CD4-positive, CD25-positive, alpha-beta regulatory T cell (primary cell): ENCODE measurements at regions not wholly inside any gene's neighbourhood (a gene's known extent, or its start where the extent isn't known, plus 50 kb on each side); places are given as distances from the start of the nearest gene placed in this dataset.

Experiments
- ATAC-seq, 2 donors: fragments of 150-1000 bp; cut with Tn5 transposase; one replicate each; pipeline ENCODE4 v1.10.0; 2021; ENCODE audit warnings: low read depth in 2 of 2, moderate number of reproducible peaks in 2 of 2, moderate library complexity in 1 of 2
- DNase-seq, 3 donors: peaks; one replicate each; pipeline versions ENCODE4 v3.0.0 to v3.0.0-alpha.2; 2012 to 2022; ENCODE audit warnings: mixed read lengths in 1 of 3
- H3K27ac ChIP-seq: one replicate; pipeline ENCODE4 v1.7.0; 2013; ENCODE audit warnings: mild to moderate bottlenecking, low read length; ENCODE audit not compliant: insufficient read depth, poor library complexity, severe bottlenecking
- H3K27me3 ChIP-seq: one replicate; pipeline ENCODE4 v1.7.0; 2013; ENCODE audit warnings: low read length; ENCODE audit not compliant: control insufficient read depth, insufficient read depth
- H3K36me3 ChIP-seq: one replicate; pipeline ENCODE4 v1.7.0; 2013; ENCODE audit warnings: mild to moderate bottlenecking, low read length, moderate library complexity; ENCODE audit not compliant: control insufficient read depth, insufficient read depth
- H3K4me1 ChIP-seq: 2 replicates; pipeline ENCODE4 v1.7.0; 2013; ENCODE audit warnings: mild to moderate bottlenecking, low read length; ENCODE audit not compliant: insufficient read depth, control insufficient read depth, poor library complexity, severe bottlenecking
- H3K4me3 ChIP-seq: one replicate; pipeline ENCODE4 v1.7.0; 2013; ENCODE audit warnings: low read depth, mild to moderate bottlenecking, low read length, moderate library complexity
- H3K9me3 ChIP-seq, 2 experiments: 1 replicate in 1 of 2; 2 replicates in 1 of 2; pipeline ENCODE4 v1.7.0; 2013; ENCODE audit warnings: low read length in 2 of 2, mild to moderate bottlenecking in 1 of 2, moderate library complexity in 1 of 2; ENCODE audit not compliant: control insufficient read depth in 2 of 2
- H3K27ac Mint-ChIP-seq, 3 donors: one replicate each; pipeline ENCODE4 v1.8.0; 2020 to 2022; ENCODE audit warnings: mild to moderate bottlenecking in 3 of 3, mixed read lengths in 3 of 3, moderate library complexity in 2 of 3
- H3K27me3 Mint-ChIP-seq: one replicate; pipeline ENCODE4 v1.8.0; 2022; ENCODE audit warnings: mild to moderate bottlenecking, mixed read lengths
- H3K36me3 Mint-ChIP-seq: one replicate; pipeline ENCODE4 v1.8.0; 2020; ENCODE audit warnings: mixed read lengths
- H3K4me1 Mint-ChIP-seq, 4 donors: one replicate each; pipeline ENCODE4 v1.8.0; 2020 to 2022; ENCODE audit warnings: mixed read lengths in 4 of 4, mild to moderate bottlenecking in 1 of 4
- H3K4me3 Mint-ChIP-seq, 4 donors: one replicate each; pipeline ENCODE4 v1.8.0; 2020 to 2022; ENCODE audit warnings: mild to moderate bottlenecking in 4 of 4, mixed read lengths in 4 of 4, moderate library complexity in 3 of 4
- H3K9me3 Mint-ChIP-seq, 7 donors: one replicate each; pipeline ENCODE4 v1.8.0; 2020 to 2022; ENCODE audit warnings: mixed read lengths in 7 of 7, mild to moderate bottlenecking in 3 of 7, moderate library complexity in 2 of 7

DNA sequence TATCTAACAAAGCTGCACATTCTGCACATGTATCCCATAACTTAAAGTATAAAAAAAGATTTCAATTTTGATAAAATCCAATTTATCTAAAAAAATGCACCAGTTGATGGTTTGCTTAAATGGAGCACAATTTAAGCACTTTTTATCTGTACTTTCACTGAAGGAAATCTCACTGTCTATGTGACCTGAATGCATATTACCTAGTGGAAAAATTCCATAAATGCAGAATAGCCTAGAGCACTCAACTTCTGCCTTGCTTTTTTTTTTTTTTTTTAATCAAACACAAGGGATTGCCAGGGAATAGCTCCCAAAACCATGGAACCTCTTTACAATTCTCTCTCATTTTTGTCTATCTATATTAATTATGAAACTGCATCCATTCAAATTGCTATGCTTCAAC is 80.4 kb downstream of the RFPL4B start:
- no peak for DNase-seq
- Histone ChIP-seq H3K27ac (no peak overlapping the region), H3K4me1 (no peaks in the 10 kb centered on the region), H3K9me3 (no peaks in the 10 kb centered on the region), H3K4me3 (no peak overlapping the region), H3K36me3 (no peaks in the 10 kb centered on the region), H3K27me3 (no peaks in the 10 kb centered on the region)
- no peaks in the 10 kb centered on the region for H3K36me3 Mint-ChIP-seq
- no peaks in the 10 kb centered on the region for H3K27me3 Mint-ChIP-seq
- ATAC-seq, result no peak
- no peak overlapping the region for H3K27ac Mint-ChIP-seq
- H3K4me3 Mint-ChIP-seq, result no peak overlapping the region
- no peaks in the 10 kb centered on the region for H3K4me1 Mint-ChIP-seq
- peaks cover 0 to 7% (median 5%) of the 10 kb centered on the region in 7 donors for H3K9me3 Mint-ChIP-seq

GRCh38 chr6:112428477-112428876 is 81.3 kb downstream of the RFPL4B start:
- no peaks in the 10 kb centered on the region for H3K4me1 ChIP-seq
- Mint-ChIP-seq H3K27ac (no peak overlapping the region), H3K9me3 (peaks cover 0 to 7% (median 5%) of the 10 kb centered on the region in 7 donors), H3K4me3 (no peak overlapping the region), H3K4me1 (no peaks in the 10 kb centered on the region), H3K36me3 (no peaks in the 10 kb centered on the region), H3K27me3 (no peaks in the 10 kb centered on the region)
- H3K27ac ChIP-seq, result no peak overlapping the region
- no peak for DNase-seq
- H3K9me3 ChIP-seq, result no peaks in the 10 kb centered on the region
- no peak overlapping the region for H3K4me3 ChIP-seq
- no peaks in the 10 kb centered on the region for H3K36me3 ChIP-seq
- no peak for ATAC-seq
- no peaks in the 10 kb centered on the region for H3K27me3 ChIP-seq

GRCh38 chr6:112429226-112429625 is 82.1 kb downstream of the RFPL4B start:
- H3K4me1 ChIP-seq, result no peaks in the 10 kb centered on the region

GRCh38 chr6:112431803-112432202 is 84.7 kb downstream of the RFPL4B start:
- Histone ChIP-seq H3K4me1 (no peaks in the 10 kb centered on the region), H3K4me3 (no peak overlapping the region), H3K36me3 (no peaks in the 10 kb centered on the region), H3K27me3 (no peaks in the 10 kb centered on the region), H3K9me3 (no peaks in the 10 kb centered on the region), H3K27ac (no peak overlapping the region)
- ATAC-seq (no peak), DNase-seq (no peak)
- H3K27me3 Mint-ChIP-seq, result no peaks in the 10 kb centered on the region
- peaks cover 0 to 4% (median 3%) of the 10 kb centered on the region in 7 donors for H3K9me3 Mint-ChIP-seq
- no peaks in the 10 kb centered on the region for H3K36me3 Mint-ChIP-seq
- no peak overlapping the region for H3K27ac Mint-ChIP-seq
- H3K4me1 Mint-ChIP-seq, result no peaks in the 10 kb centered on the region
- no peak overlapping the region for H3K4me3 Mint-ChIP-seq

More at GRCh38 chr6:112429226-112429625, 82.1 kb downstream of the RFPL4B start:
- Mint-ChIP-seq H3K9me3 (peaks cover 0 to 7% (median 5%) of the 10 kb centered on the region in 7 donors), H3K27me3 (no peaks in the 10 kb centered on the region), H3K4me3 (no peak overlapping the region), H3K36me3 (no peaks in the 10 kb centered on the region), H3K27ac (no peak overlapping the region), H3K4me1 (no peaks in the 10 kb centered on the region)
- H3K4me3 ChIP-seq, result no peak overlapping the region
- H3K27ac ChIP-seq, result no peak overlapping the region
- ATAC-seq, result no peak
- DNase-seq, result no peak
- no peaks in the 10 kb centered on the region for H3K27me3 ChIP-seq
- no peaks in the 10 kb centered on the region for H3K9me3 ChIP-seq
- no peaks in the 10 kb centered on the region for H3K36me3 ChIP-seq

DNA sequence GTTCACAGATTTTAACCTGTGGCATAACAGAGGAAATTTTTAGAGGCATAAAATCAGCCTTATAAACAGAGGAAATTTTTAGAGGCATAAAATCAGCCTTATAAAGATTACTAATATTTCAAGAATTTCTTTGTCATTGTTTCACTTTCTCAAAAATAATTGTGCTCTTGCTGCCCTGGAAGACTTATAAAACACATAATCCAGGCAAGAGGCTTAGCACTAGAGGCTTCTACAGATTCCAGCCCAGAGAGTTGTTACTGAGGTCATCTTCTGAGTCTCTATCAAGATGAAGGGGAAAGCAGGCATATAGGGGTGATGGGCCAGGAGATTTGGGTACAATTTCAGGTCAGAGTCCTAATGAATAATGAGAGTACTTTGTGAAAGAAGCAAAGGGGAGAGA is 85.7 kb downstream of the RFPL4B start:
- no peak overlapping the region for H3K4me3 Mint-ChIP-seq
- Histone ChIP-seq H3K9me3 (no peaks in the 10 kb centered on the region), H3K27me3 (no peaks in the 10 kb centered on the region), H3K4me1 (no peaks in the 10 kb centered on the region), H3K4me3 (no peak overlapping the region), H3K27ac (no peak overlapping the region), H3K36me3 (no peaks in the 10 kb centered on the region)
- no peak overlapping the region for H3K27ac Mint-ChIP-seq
- ATAC-seq, result no peak
- H3K27me3 Mint-ChIP-seq, result no peaks in the 10 kb centered on the region
- H3K36me3 Mint-ChIP-seq, result no peaks in the 10 kb centered on the region
- no peaks in the 10 kb centered on the region for H3K4me1 Mint-ChIP-seq
- DNase-seq, result no peak
- H3K9me3 Mint-ChIP-seq, result peaks cover 0 to 3% (median 0%) of the 10 kb centered on the region in 7 donors

GRCh38 chr6:112433457-112433856 is 86.3 kb downstream of the RFPL4B start:
- H3K4me3 Mint-ChIP-seq, result no peak overlapping the region
- no peak for DNase-seq
- peaks cover 0 to 3% (median 0%) of the 10 kb centered on the region in 7 donors for H3K9me3 Mint-ChIP-seq
- Histone ChIP-seq H3K36me3 (no peaks in the 10 kb centered on the region), H3K9me3 (no peaks in the 10 kb centered on the region), H3K4me1 (no peaks in the 10 kb centered on the region), H3K27ac (no peak overlapping the region), H3K4me3 (no peak overlapping the region), H3K27me3 (no peaks in the 10 kb centered on the region)
- H3K27ac Mint-ChIP-seq, result no peak overlapping the region
- ATAC-seq, result no peak
- H3K36me3 Mint-ChIP-seq, result no peaks in the 10 kb centered on the region
- H3K4me1 Mint-ChIP-seq, result no peaks in the 10 kb centered on the region
- H3K27me3 Mint-ChIP-seq, result no peaks in the 10 kb centered on the region

GRCh38 chr6:112434896-112435435 is 87.8 kb downstream of the RFPL4B start:
- H3K4me1 ChIP-seq, result no peaks in the 10 kb centered on the region
- no peaks in the 10 kb centered on the region for H3K27me3 Mint-ChIP-seq
- ATAC-seq (no peak), DNase-seq (no peak)
- no peaks in the 10 kb centered on the region for H3K27me3 ChIP-seq
- no peak overlapping the region for H3K27ac Mint-ChIP-seq
- H3K36me3 ChIP-seq, result no peaks in the 10 kb centered on the region
- H3K36me3 Mint-ChIP-seq, result no peaks in the 10 kb centered on the region
- H3K9me3 Mint-ChIP-seq, result peaks cover 0 to 3% (median 0%) of the 10 kb centered on the region in 7 donors
- no peaks in the 10 kb centered on the region for H3K4me1 Mint-ChIP-seq
- H3K4me3 Mint-ChIP-seq, result no peak overlapping the region
- no peak overlapping the region for H3K27ac ChIP-seq
- H3K9me3 ChIP-seq, result no peaks in the 10 kb centered on the region
- H3K4me3 ChIP-seq, result no peak overlapping the region

DNA sequence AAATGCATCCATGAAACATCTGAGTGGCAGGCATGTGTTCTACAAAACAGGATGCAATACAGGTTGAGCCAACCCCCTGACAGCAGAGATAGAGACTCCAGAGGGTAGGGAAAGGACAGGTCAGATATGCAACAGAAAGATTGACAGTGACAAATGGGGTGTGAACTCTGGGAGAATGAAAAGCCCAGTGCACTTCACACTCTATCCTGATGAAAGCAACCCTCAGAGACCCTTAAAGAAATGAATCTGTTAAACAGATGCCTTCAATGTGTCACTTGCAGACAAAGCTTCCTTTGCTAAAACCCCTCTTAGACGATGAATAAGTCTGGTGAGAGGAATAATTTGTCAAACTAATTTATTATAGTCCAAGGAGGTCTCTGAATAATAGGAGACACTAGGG is 89.9 kb downstream of the RFPL4B start:
- no peaks in the 10 kb centered on the region for H3K4me1 ChIP-seq
- Mint-ChIP-seq H3K27me3 (peaks cover 4% of the 10 kb centered on the region), H3K27ac (no peak overlapping the region), H3K36me3 (no peaks in the 10 kb centered on the region), H3K4me1 (no peaks in the 10 kb centered on the region), H3K9me3 (no peaks in the 10 kb centered on the region), H3K4me3 (no peak overlapping the region)
- no peaks in the 10 kb centered on the region for H3K36me3 ChIP-seq
- DNase-seq (no peak), ATAC-seq (no peak)
- H3K27ac ChIP-seq, result no peak overlapping the region
- no peak overlapping the region for H3K4me3 ChIP-seq
- H3K9me3 ChIP-seq, result no peaks in the 10 kb centered on the region
- H3K27me3 ChIP-seq, result no peaks in the 10 kb centered on the region
